WTC11 (cell line): ENCODE measurements at regions not wholly inside any gene's neighbourhood (a gene's known extent, or its start where the extent isn't known, plus 50 kb on each side); places are given as distances from the start of the nearest gene placed in this dataset.

Experiments used
- ATAC-seq: fragments of 200-7000 bp; cut with Tn5 transposase; 2 replicates; pipeline ENCODE4 v1.10.0; 2021; ENCODE audit warnings: mild to moderate bottlenecking, moderate library complexity
- CTCF ChIA-PET: fragments of 300-600 bp; sonication (Branson Sonifier 250); formaldehyde crosslinking; loops from one replicate; lab custom pipeline; 2021; ENCODE audit warnings: antibody characterized with exemption; lab: Charles Lee
- POLR2A ChIA-PET: fragments of 350-600 bp; sonication (Branson Sonifier 250); formaldehyde crosslinking; loops from one replicate; lab custom pipeline; 2021; ENCODE audit warnings: antibody characterized with exemption; lab: Charles Lee
- DNase-seq: peaks from one replicate; pipeline ENCODE4 v3.0.0; 2021; ENCODE audit warnings: low spot score
- H3K27ac Mint-ChIP-seq: 2 replicates; pipeline ENCODE4 v1.8.0; 2021; ENCODE audit warnings: mixed read lengths
- H3K27me3 Mint-ChIP-seq: 2 replicates; pipeline ENCODE4 v1.8.0; 2021; ENCODE audit warnings: low read depth, mild to moderate bottlenecking, moderate library complexity, mixed read lengths
- H3K36me3 Mint-ChIP-seq: 2 replicates; pipeline ENCODE4 v1.8.0; 2021; ENCODE audit warnings: mixed read lengths
- H3K4me1 Mint-ChIP-seq: 2 replicates; pipeline ENCODE4 v1.8.0; 2022; ENCODE audit warnings: mixed read lengths
- H3K4me3 Mint-ChIP-seq: 2 replicates; pipeline ENCODE4 v1.8.0; 2021; ENCODE audit warnings: mild to moderate bottlenecking, moderate library complexity, mixed read lengths
- H3K9me3 Mint-ChIP-seq: 2 replicates; pipeline ENCODE4 v1.8.0; 2021; ENCODE audit warnings: mixed read lengths
- ATF1 ChIP-seq: sonication (generic); formaldehyde crosslinking; IDR thresholded peaks from 2 replicates; pipeline ENCODE4 v1.8.1; 2023; ENCODE audit warnings: mild to moderate bottlenecking, moderate library complexity, missing genetic modification reagents
- GTF2I ChIP-seq: fragments of 250-450 bp; sonication (Bioruptor Pico); conservative IDR thresholded peaks from 2 replicates; pipeline ENCODE4 v1.4.0; 2021; ENCODE audit warnings: mild to moderate bottlenecking
- IRF2 ChIP-seq: sonication (generic); formaldehyde crosslinking; IDR thresholded peaks from 2 replicates; pipeline ENCODE4 v1.8.0; 2022; ENCODE audit warnings: low read depth, missing genetic modification reagents, borderline replicate concordance
- MXD4 ChIP-seq: fragments of 250-450 bp; sonication (Bioruptor Pico); IDR thresholded peaks from 2 replicates; pipeline ENCODE4 v1.8.0; 2021; ENCODE audit warnings: mild to moderate bottlenecking, moderate library complexity, borderline replicate concordance
- MYBL2 ChIP-seq: sonication (generic); formaldehyde crosslinking; IDR thresholded peaks from 2 replicates; pipeline ENCODE4 v1.8.1; 2023; ENCODE audit warnings: mild to moderate bottlenecking, moderate library complexity, missing genetic modification reagents
- NFYB ChIP-seq: sonication (generic); formaldehyde crosslinking; conservative IDR thresholded peaks from 2 replicates; pipeline ENCODE4 v1.8.0; 2022; ENCODE audit warnings: low read depth, missing genetic modification reagents
- OVOL2 ChIP-seq: fragments of 250-450 bp; sonication (Bioruptor Pico); IDR thresholded peaks from 2 replicates; pipeline ENCODE4 v1.9.0; 2021; ENCODE audit warnings: mild to moderate bottlenecking, borderline replicate concordance
- SMAD3 ChIP-seq: sonication (generic); formaldehyde crosslinking; IDR thresholded peaks from 2 replicates; pipeline ENCODE4 v1.8.0; 2022; ENCODE audit warnings: missing genetic modification reagents, mild to moderate bottlenecking, borderline replicate concordance
- TCF7 ChIP-seq: sonication (generic); formaldehyde crosslinking; IDR thresholded peaks from 2 replicates; pipeline ENCODE4 v1.8.0; 2022; ENCODE audit warnings: mild to moderate bottlenecking, low read depth, missing genetic modification reagents, moderate library complexity
- ZBTB21 ChIP-seq: sonication (generic); formaldehyde crosslinking; IDR thresholded peaks from 2 replicates; pipeline ENCODE4 v1.8.1; 2023; ENCODE audit warnings: mild to moderate bottlenecking, missing genetic modification reagents, borderline replicate concordance
- ZNF138 ChIP-seq: sonication (generic); formaldehyde crosslinking; conservative IDR thresholded peaks from 2 replicates; pipeline ENCODE4 v1.8.1; 2022; ENCODE audit warnings: mild to moderate bottlenecking, moderate library complexity, missing genetic modification reagents
- ZNF317 ChIP-seq: sonication (generic); formaldehyde crosslinking; IDR thresholded peaks from 2 replicates; pipeline ENCODE4 v1.8.1; 2023; ENCODE audit warnings: low read depth, mild to moderate bottlenecking, moderate library complexity, missing genetic modification reagents, borderline replicate concordance
- ZNF671 ChIP-seq: fragments of 250-450 bp; sonication (Bioruptor Pico); IDR thresholded peaks from 2 replicates; pipeline ENCODE4 v1.8.0; 2021; ENCODE audit warnings: mild to moderate bottlenecking
- TF ChIP-seq, protein P1 (sequence below): fragments of 250-450 bp; sonication (Bioruptor Pico); IDR thresholded peaks from 2 replicates; pipeline ENCODE4 v1.9.0; 2021; ENCODE audit warnings: mild to moderate bottlenecking, borderline replicate concordance
- TF ChIP-seq, protein P2 (sequence below): fragments of 250-450 bp; sonication (Bioruptor Pico); IDR thresholded peaks from 2 replicates; pipeline ENCODE4 v2.1.2; 2022; ENCODE audit warnings: mild to moderate bottlenecking, moderate library complexity
- TF ChIP-seq, protein P3 (sequence below): sonication (generic); formaldehyde crosslinking; IDR thresholded peaks from 2 replicates; pipeline ENCODE4 v1.8.1; 2022; ENCODE audit warnings: mild to moderate bottlenecking, missing genetic modification reagents, moderate library complexity, borderline replicate concordance

DNA sequence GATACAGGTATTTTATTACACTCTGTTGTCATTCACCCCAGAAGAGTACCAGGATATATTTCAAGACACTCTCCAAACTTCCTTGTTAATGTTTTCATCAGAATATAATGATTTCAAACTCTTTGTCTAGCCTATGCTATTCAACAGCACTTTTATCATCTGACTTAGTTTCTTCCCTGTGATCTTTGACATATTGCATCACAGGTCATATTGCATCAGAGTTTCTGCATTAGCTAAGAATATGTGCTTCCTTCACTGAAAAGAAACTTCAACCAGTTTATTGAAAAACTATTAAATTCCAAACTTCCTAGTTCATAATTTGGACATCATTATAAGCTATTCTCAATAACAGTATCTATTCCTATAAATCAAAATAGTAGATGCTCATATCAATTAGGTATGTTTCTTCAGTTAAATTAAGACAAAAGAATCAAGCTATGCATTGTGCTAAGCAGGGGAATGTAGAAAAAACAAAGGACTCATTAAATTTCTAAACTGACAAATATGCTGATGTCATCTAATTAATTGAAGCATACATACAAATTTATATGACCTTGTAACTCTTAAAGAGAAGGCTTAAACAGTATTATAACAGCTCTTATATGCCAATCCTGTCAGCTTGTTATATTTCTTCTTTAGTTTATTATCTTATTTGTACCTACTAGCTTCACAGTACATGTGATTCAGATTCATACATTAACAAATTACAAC, 361.8 kb upstream of the LUZP2 start (continued):
- TF ChIP-seq, protein P1, sequence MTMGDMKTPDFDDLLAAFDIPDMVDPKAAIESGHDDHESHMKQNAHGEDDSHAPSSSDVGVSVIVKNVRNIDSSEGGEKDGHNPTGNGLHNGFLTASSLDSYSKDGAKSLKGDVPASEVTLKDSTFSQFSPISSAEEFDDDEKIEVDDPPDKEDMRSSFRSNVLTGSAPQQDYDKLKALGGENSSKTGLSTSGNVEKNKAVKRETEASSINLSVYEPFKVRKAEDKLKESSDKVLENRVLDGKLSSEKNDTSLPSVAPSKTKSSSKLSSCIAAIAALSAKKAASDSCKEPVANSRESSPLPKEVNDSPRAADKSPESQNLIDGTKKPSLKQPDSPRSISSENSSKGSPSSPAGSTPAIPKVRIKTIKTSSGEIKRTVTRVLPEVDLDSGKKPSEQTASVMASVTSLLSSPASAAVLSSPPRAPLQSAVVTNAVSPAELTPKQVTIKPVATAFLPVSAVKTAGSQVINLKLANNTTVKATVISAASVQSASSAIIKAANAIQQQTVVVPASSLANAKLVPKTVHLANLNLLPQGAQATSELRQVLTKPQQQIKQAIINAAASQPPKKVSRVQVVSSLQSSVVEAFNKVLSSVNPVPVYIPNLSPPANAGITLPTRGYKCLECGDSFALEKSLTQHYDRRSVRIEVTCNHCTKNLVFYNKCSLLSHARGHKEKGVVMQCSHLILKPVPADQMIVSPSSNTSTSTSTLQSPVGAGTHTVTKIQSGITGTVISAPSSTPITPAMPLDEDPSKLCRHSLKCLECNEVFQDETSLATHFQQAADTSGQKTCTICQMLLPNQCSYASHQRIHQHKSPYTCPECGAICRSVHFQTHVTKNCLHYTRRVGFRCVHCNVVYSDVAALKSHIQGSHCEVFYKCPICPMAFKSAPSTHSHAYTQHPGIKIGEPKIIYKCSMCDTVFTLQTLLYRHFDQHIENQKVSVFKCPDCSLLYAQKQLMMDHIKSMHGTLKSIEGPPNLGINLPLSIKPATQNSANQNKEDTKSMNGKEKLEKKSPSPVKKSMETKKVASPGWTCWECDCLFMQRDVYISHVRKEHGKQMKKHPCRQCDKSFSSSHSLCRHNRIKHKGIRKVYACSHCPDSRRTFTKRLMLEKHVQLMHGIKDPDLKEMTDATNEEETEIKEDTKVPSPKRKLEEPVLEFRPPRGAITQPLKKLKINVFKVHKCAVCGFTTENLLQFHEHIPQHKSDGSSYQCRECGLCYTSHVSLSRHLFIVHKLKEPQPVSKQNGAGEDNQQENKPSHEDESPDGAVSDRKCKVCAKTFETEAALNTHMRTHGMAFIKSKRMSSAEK (CRISPR knock-in tag) = no peak
- no peak for TF ChIP-seq GTF2I
- TF ChIP-seq, all 79 proteins: peak for 0

DNA sequence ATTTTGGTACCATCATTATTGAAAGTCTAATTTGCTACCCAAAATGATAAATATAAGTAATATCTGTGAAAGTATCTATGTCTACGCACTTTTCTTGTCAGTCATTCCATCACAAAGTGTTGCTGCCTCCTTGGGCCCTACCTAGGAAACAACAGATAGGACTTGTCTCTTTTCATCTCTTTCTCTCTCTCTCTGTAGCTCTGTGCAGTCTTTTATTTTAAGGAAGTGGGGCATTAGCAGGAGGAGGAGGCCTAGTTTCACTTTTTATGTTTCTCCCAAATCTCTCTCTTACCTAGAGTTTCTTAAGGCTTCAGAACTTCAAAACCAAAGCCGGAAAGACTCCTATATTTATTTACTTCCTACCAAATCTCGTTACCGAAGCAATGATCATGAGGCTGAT, 354.8 kb upstream of the LUZP2 start:
- no peak overlapping the region for H3K4me3 Mint-ChIP-seq
- no peaks in the 10 kb centered on the region for H3K36me3 Mint-ChIP-seq
- TF ChIP-seq ZNF671 (CRISPR knock-in tag) = no peak
- no peak for TF ChIP-seq ATF1 (CRISPR knock-in tag)
- no peak for TF ChIP-seq ZBTB21 (CRISPR knock-in tag)
- no peak for TF ChIP-seq ZNF317 (CRISPR knock-in tag)
- TF ChIP-seq, protein P2, sequence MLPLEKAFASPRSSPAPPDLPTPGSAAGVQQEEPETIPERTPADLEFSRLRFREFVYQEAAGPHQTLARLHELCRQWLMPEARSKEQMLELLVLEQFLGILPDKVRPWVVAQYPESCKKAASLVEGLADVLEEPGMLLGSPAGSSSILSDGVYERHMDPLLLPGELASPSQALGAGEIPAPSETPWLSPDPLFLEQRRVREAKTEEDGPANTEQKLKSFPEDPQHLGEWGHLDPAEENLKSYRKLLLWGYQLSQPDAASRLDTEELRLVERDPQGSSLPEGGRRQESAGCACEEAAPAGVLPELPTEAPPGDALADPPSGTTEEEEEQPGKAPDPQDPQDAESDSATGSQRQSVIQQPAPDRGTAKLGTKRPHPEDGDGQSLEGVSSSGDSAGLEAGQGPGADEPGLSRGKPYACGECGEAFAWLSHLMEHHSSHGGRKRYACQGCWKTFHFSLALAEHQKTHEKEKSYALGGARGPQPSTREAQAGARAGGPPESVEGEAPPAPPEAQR (CRISPR knock-in tag) = no peak
- TF ChIP-seq MXD4 = no peak
- no peak for TF ChIP-seq SMAD3 (CRISPR knock-in tag)
- TF ChIP-seq IRF2 (CRISPR knock-in tag) = no peak
- TF ChIP-seq ZNF138 (CRISPR knock-in tag) = no peak
- TF ChIP-seq, protein P3, sequence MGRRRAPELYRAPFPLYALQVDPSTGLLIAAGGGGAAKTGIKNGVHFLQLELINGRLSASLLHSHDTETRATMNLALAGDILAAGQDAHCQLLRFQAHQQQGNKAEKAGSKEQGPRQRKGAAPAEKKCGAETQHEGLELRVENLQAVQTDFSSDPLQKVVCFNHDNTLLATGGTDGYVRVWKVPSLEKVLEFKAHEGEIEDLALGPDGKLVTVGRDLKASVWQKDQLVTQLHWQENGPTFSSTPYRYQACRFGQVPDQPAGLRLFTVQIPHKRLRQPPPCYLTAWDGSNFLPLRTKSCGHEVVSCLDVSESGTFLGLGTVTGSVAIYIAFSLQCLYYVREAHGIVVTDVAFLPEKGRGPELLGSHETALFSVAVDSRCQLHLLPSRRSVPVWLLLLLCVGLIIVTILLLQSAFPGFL = no peak
- TF ChIP-seq MYBL2 (CRISPR knock-in tag) = no peak
- no peak for TF ChIP-seq NFYB (CRISPR knock-in tag)
- TF ChIP-seq TCF7 (CRISPR knock-in tag) = no peak
- H3K27me3 Mint-ChIP-seq = no peaks in the 10 kb centered on the region
- ATAC-seq (no peak), DNase-seq (no peak)
- ChIA-PET CTCF (no interaction called here), POLR2A (no interaction called here)
- no peaks in the 10 kb centered on the region for H3K9me3 Mint-ChIP-seq
- no peaks in the 10 kb centered on the region for H3K4me1 Mint-ChIP-seq
- no peak overlapping the region; the same call in 1 of the 2 replicates for H3K27ac Mint-ChIP-seq

DNA sequence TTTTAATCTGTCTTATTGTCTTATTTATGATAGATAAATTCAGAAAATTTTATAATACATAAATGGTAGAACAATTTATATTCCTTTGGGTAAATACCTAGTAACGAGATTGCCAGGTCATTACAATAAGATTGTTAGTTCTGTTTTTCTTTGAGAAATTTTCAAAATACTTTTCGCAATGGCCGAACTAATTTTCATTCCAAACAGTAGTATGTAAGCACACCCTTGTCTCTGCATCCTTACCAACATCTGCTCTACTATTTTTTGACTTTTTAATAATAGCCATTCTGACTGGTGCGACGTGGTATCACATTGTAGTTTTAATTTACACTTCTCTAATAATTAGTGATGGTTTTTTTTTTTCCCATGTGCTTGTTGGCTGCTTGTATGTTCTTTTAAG, 351.4 kb upstream of the LUZP2 start:
- CTCF ChIA-PET = no interaction called here
- H3K9me3 Mint-ChIP-seq = peaks cover 3% of the 10 kb centered on the region; the same call in 1 of the 2 replicates
- ATAC-seq = no peak
- H3K4me3 Mint-ChIP-seq = no peak overlapping the region
- no peak overlapping the region for H3K27ac Mint-ChIP-seq
- no peak for DNase-seq
- no peaks in the 10 kb centered on the region for H3K4me1 Mint-ChIP-seq
- no peaks in the 10 kb centered on the region for H3K27me3 Mint-ChIP-seq
- TF ChIP-seq OVOL2 (CRISPR knock-in tag) = no peak
- no peaks in the 10 kb centered on the region for H3K36me3 Mint-ChIP-seq
- POLR2A ChIA-PET = no interaction called here
